Liver (tissue), 8 donors: ENCODE measurements at regions not wholly inside any gene's neighbourhood (a gene's known extent, or its start where the extent isn't known, plus 50 kb on each side); places are given as distances from the start of the nearest gene placed in this dataset.
A peak's percentile ranks its signal among the peaks of the same experiment; 100 is the strongest.

Experiments
- DNase-seq: peaks from one replicate; pipeline ENCODE4 v3.0.0-alpha.2; 2017; ENCODE audit warnings: low spot score
- H3K27ac ChIP-seq, 2 donors: one replicate each; pipeline ENCODE4 v1.7.0; 2013; ENCODE audit warnings: inconsistent platforms in 2 of 2, low read length in 2 of 2, control low read depth in 1 of 2, low read depth in 1 of 2, mild to moderate bottlenecking in 1 of 2
- H3K27me3 ChIP-seq, 4 donors: one replicate each; pipeline versions ENCODE4 v1.6.1 to v1.7.0; 2013; ENCODE audit warnings: low read length in 3 of 4, inconsistent platforms in 1 of 4, mild to moderate bottlenecking in 1 of 4, moderate library complexity in 1 of 4; ENCODE audit not compliant: control insufficient read depth in 4 of 4, insufficient read depth in 4 of 4
- H3K36me3 ChIP-seq, 4 donors: one replicate each; pipeline versions ENCODE4 v1.6.1 to v1.7.0; 2013; ENCODE audit warnings: low read length in 3 of 4, mild to moderate bottlenecking in 3 of 4, low read depth in 1 of 4, moderate library complexity in 1 of 4; ENCODE audit not compliant: control insufficient read depth in 4 of 4, insufficient read depth in 3 of 4
- H3K4me1 ChIP-seq, 4 donors: one replicate each; pipeline versions ENCODE4 v1.6.1 to v1.7.0; 2013; ENCODE audit warnings: low read length in 3 of 4, mild to moderate bottlenecking in 3 of 4, moderate library complexity in 1 of 4; ENCODE audit not compliant: control insufficient read depth in 4 of 4, insufficient read depth in 4 of 4
- H3K4me3 ChIP-seq, 3 donors: one replicate each; pipeline versions ENCODE4 v1.6.1 to v1.7.0; 2013; ENCODE audit warnings: low read length in 3 of 3, control low read depth in 1 of 3, low read depth in 1 of 3, mild to moderate bottlenecking in 1 of 3
- H3K9ac ChIP-seq, 2 donors: one replicate each; pipeline ENCODE4 v1.7.0; 2013; ENCODE audit warnings: low read length in 2 of 2, mild to moderate bottlenecking in 2 of 2, moderate library complexity in 2 of 2, control low read depth in 1 of 2, low read depth in 1 of 2
- H3K9me3 ChIP-seq, 4 donors: one replicate each; pipeline versions ENCODE4 v1.6.1 to v1.7.0; 2013; ENCODE audit warnings: low read length in 3 of 4; ENCODE audit not compliant: control insufficient read depth in 4 of 4
- CTCF ChIP-seq: fragments of 150-350 bp; IDR thresholded peaks from 2 replicates; pipeline ENCODE4 v1.5.1; 2017; ENCODE audit warnings: improper control_type of control experiment, low read depth, low read length; ENCODE audit not compliant: missing input control
- EGR1 ChIP-seq, 2 donors: IDR thresholded peaks; 2 replicates each; pipeline ENCODE4 v1.6.1; 2016 to 2018; ENCODE audit warnings: antibody characterized with exemption in 2 of 2, low read depth in 2 of 2
- FOXA1 ChIP-seq: IDR thresholded peaks from 2 replicates; pipeline ENCODE4 v1.6.1; 2016; ENCODE audit warnings: antibody characterized with exemption
- FOXA2 ChIP-seq: IDR thresholded peaks from 2 replicates; pipeline ENCODE4 v1.6.1; 2016; ENCODE audit warnings: antibody characterized with exemption
- HNF4A ChIP-seq, 2 donors: conservative IDR thresholded peaks; 2 replicates each; pipeline ENCODE4 v1.6.1; 2016; ENCODE audit warnings: antibody characterized with exemption in 2 of 2, mild to moderate bottlenecking in 2 of 2
- HNF4G ChIP-seq: IDR thresholded peaks from 2 replicates; pipeline ENCODE4 v1.6.1; 2016; ENCODE audit warnings: antibody characterized with exemption
- RAD21 ChIP-seq, 2 donors: IDR thresholded peaks; 2 replicates each; pipeline ENCODE4 v1.6.1; 2016; ENCODE audit warnings: antibody characterized with exemption in 2 of 2, mild to moderate bottlenecking in 2 of 2
- RXRA ChIP-seq, 2 donors: IDR thresholded peaks; 2 replicates each; pipeline ENCODE4 v1.6.1; 2017 to 2018; ENCODE audit warnings: antibody characterized with exemption in 2 of 2, mild to moderate bottlenecking in 1 of 2
- SP1 ChIP-seq: IDR thresholded peaks from 2 replicates; pipeline ENCODE4 v1.6.1; 2018; ENCODE audit warnings: antibody characterized with exemption, mild to moderate bottlenecking
- TAF1 ChIP-seq: conservative IDR thresholded peaks from 2 replicates; pipeline ENCODE4 v1.6.1; 2016; ENCODE audit warnings: antibody characterized with exemption, mild to moderate bottlenecking
- YY1 ChIP-seq: IDR thresholded peaks from 2 replicates; pipeline ENCODE4 v1.6.1; 2016; ENCODE audit warnings: antibody characterized with exemption, mild to moderate bottlenecking
- ZBTB33 ChIP-seq: IDR thresholded peaks from 2 replicates; pipeline ENCODE4 v1.6.1; 2016; ENCODE audit warnings: antibody characterized with exemption
- WGBS: extraction: QIAGEN DNeasy Blood & Tissue Kit; methylation state at CpG from one replicate; pipeline ENCODE4 v1.1.7; 2013; 5-methylcytosine and 5-hydroxymethylcytosine counted together
- donor health status: healthy.
- donor health status: healthy.
- donor health status: healthy.
- donor health status: healthy.
- donor health status: healthy.

DNA sequence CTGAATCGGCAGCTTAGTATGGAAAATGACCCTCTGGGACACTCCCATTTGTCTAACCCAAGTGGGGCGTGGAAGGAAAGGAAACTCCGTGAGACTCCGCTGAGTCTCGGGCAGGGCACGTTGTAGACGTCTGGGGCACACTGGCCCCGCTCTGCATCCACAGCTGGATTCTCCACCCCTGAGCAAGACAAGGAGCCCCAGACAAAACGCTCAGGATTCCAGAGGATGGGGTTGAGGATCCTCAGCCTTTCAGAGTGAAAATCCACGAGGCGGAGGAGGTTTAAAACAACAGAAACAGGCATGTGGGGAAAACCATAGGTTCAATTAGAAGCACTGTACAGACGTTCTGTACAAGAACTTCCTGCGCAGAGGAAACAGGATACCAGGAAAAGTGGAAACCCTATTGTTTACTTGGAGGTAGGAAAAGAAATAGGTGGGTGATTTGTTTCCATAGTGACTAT is 124.9 kb upstream of the ZNF236 start:
- H3K27me3 ChIP-seq, result peaks cover 0 to 2% (median 0%) of the 10 kb centered on the region in 4 donors
- TF ChIP-seq HNF4A (conservative IDR thresholded peaks at IDR 0.05), result no peak
- TF ChIP-seq TAF1, result no peak
- TF ChIP-seq SP1, result peak; percentile 8
- DNase-seq, result no peak
- no peak overlapping the region for H3K4me3 ChIP-seq
- H3K27ac ChIP-seq, result no peak overlapping the region
- 45% methylated on average over 13 of the region's 13 CpGs for WGBS
- H3K9me3 ChIP-seq, result peaks cover 0 to 3% (median 0%) of the 10 kb centered on the region in 4 donors
- H3K9ac ChIP-seq, result no peak overlapping the region
- no peaks in the 10 kb centered on the region for H3K4me1 ChIP-seq
- no peaks in the 10 kb centered on the region for H3K36me3 ChIP-seq

DNA sequence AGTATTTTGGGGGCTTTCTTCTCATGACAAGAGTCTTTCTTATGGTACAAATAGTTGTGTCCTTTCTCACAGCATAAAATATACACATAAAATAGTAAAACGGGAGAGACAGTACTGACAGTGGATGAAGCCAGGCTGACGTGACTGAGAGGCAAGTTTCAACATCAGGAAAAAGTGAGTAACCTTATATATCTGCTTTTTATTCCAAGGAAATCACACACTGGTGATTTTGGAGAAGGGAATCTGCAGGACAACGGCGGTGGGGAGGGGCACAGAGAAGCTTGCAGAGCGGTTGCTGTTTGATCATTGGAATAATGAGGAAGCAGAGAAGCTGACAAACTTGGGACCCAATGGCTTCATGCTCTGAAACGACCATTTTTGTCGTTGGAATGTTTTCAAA is 130.6 kb upstream of the ZNF236 start:
- 57% methylated on average over 7 of the region's 7 CpGs for WGBS
- TF ChIP-seq HNF4A (conservative IDR thresholded peaks at IDR 0.05) (no peak), ZBTB33 (no peak), RXRA (IDR thresholded peaks at IDR 0.05) (no peak), RAD21 (IDR thresholded peaks at IDR 0.05) (no peak), YY1 (no peak), EGR1 (IDR thresholded peaks at IDR 0.05; ENCODE audit: low read depth in 2 of 2) (no peak), CTCF (no peak), HNF4G (no peak), FOXA2 (no peak), SP1 (no peak), TAF1 (no peak)
- H3K27ac ChIP-seq, result no peak overlapping the region
- no peak overlapping the region for H3K9ac ChIP-seq
- H3K4me1 ChIP-seq, result no peaks in the 10 kb centered on the region
- H3K4me3 ChIP-seq, result no peak overlapping the region
- H3K9me3 ChIP-seq, result peaks cover 0 to 3% (median 0%) of the 10 kb centered on the region in 4 donors
- H3K27me3 ChIP-seq, result peaks cover 0 to 7% (median 1%) of the 10 kb centered on the region in 4 donors
- DNase-seq, result no peak
- no peaks in the 10 kb centered on the region for H3K36me3 ChIP-seq

DNA sequence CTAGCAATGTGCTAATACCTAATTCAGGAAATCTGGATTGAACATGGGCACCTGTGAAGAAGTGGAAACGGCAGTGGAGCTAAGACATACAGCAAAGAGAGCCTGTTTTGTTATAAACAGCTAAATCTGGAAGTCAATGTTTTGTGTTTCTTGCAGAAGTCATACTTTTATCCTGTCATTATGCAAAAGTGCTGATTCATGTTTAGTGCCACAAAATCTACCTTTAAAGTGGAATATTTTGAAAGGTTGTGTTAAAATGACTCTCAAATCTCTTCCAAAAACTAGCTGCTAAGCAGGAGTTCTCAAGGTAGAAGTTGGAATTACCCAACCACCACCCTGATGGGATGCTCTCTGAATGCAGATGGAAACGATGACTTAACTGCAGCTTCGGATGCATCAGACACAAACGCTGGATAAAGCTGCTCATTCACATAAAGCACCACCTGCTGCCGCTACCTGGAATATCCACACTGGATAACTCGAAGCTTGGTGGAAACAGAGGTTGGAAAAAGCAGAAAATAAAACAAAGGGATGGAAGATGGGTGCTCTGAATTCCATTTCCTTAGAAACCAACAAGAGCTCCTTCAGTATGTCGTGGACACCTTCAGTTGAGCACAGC is 132.6 kb upstream of the ZNF236 start:
- 64% methylated on average over 7 of the region's 7 CpGs for WGBS
- TF ChIP-seq FOXA1 (no peak), RAD21 (IDR thresholded peaks at IDR 0.05) (peak in 1 of 2 donors; percentile 30)
- Histone ChIP-seq H3K36me3 (no peaks in the 10 kb centered on the region), H3K9me3 (no peaks in the 10 kb centered on the region), H3K27me3 (peaks cover 0 to 7% (median 1%) of the 10 kb centered on the region in 4 donors), H3K4me1 (no peaks in the 10 kb centered on the region), H3K4me3 (no peak overlapping the region), H3K9ac (no peak overlapping the region), H3K27ac (no peak overlapping the region)
- DNase-seq, result no peak
